ENCODE measurements at regions not wholly inside any gene's neighbourhood (a gene's known extent, or its start where the extent isn't known, plus 50 kb on each side); places are given as distances from the start of the nearest gene placed in this dataset.

- DNase-seq, result peak in 37 of 51 donors; percentile 14 to 83 (median 53)
These were observed 162.5 kb upstream of the CHRNA7 start for GRCh38 chr15:31867536-31868442.

GRCh38 chr15:31869686-31870307 is 160.5 kb upstream of the CHRNA7 start:
- DNase-seq, result peak in 2 of 51 donors; percentile 45 to 48

- DNase-seq, result peak in 49 of 51 donors; percentile 49 to 96 (median 85)
These were observed 159.8 kb upstream of the CHRNA7 start, which contains the start of gene OTUD7A for GRCh38 chr15:31870328-31871165. OTUD7A (minus strand) TSS chr15:31870673.

- DNase-seq, result no peak
These were observed 159.0 kb upstream of the CHRNA7 start for GRCh38 chr15:31871166-31871886.

- DNase-seq, result no peak
These were observed 158.4 kb upstream of the CHRNA7 start for GRCh38 chr15:31871887-31872281.

- peak in 1 of 51 donors; percentile 19 for DNase-seq
These were observed 143.1 kb upstream of the CHRNA7 start for GRCh38 chr15:31887246-31887645.

GRCh38 chr15:31892513-31892912 is 137.8 kb upstream of the CHRNA7 start:
- no peak for DNase-seq

- no peak for DNase-seq
These were observed 136.5 kb upstream of the CHRNA7 start for GRCh38 chr15:31893780-31894179.

GRCh38 chr15:31897746-31898145 is 132.6 kb upstream of the CHRNA7 start:
- DNase-seq, result no peak

- DNase-seq, result no peak
These were observed 128.8 kb upstream of the CHRNA7 start for GRCh38 chr15:31901501-31901900.

GRCh38 chr15:31905054-31905453 is 125.3 kb upstream of the CHRNA7 start:
- DNase-seq, result no peak

- DNase-seq, result no peak
These were observed 104.8 kb upstream of the CHRNA7 start for GRCh38 chr15:31925541-31925940.

GRCh38 chr15:31930967-31931366 is 99.3 kb upstream of the CHRNA7 start:
- DNase-seq, result no peak

- DNase-seq, result no peak
These were observed 97.7 kb upstream of the CHRNA7 start for GRCh38 chr15:31932576-31932975.

GRCh38 chr15:31934821-31935220 is 95.5 kb upstream of the CHRNA7 start:
- no peak for DNase-seq

- no peak for DNase-seq
These were observed 76.8 kb upstream of the CHRNA7 start for GRCh38 chr15:31953478-31953877.

GRCh38 chr15:31954374-31955172 is 75.7 kb upstream of the CHRNA7 start:
- peak in 2 of 51 donors; percentile 24 to 47 for DNase-seq

- no peak for DNase-seq
These were observed 74.6 kb upstream of the CHRNA7 start for GRCh38 chr15:31955734-31956133.

- no peak for DNase-seq
These were observed 72.7 kb upstream of the CHRNA7 start for GRCh38 chr15:31957581-31957980.

Measured in hypothalamus (tissue), 51 donors.